ENCODE measurements at regions not wholly inside any gene's neighbourhood (a gene's known extent, or its start where the extent isn't known, plus 50 kb on each side); places are given as distances from the start of the nearest gene placed in this dataset.

DNA sequence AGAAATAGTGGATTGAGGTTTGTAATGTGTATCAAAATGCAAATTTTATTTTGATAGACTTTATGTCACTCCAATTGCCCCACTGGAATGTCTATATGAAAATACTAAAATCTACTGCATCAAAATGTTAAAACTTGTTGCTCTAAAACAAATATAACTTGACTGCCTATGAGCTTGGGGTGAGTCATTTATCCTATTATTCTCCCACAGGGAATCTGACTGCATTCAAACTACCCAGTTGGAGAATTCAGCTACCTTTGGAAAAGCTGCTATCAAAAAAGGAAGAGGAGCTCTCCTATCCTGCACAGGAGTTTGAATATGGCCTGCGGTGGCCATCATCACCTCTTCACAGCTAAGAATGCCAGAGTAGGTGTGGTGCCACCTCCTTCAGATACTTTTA lies 173.1 kb downstream of the KLHL28 start:
- no TSS peak for BruUV-seq (replicated peaks)
- Histone ChIP-seq H3K36me3 (replicated peaks in 1 of 2; ENCODE audit: control insufficient read depth in 1 of 2, insufficient read depth in 2 of 2, low read length in 2 of 2) (no peaks in the 10 kb centered on the region), H3K27ac (ENCODE audit: extremely low read length, insufficient read depth, low read length) (no peak overlapping the region), H4K20me1 (ENCODE audit: insufficient read depth, low read length) (no peaks in the 10 kb centered on the region), H3K79me2 (ENCODE audit: insufficient read depth, low read length) (no peaks in the 10 kb centered on the region), H3K9ac (ENCODE audit: insufficient read depth, low read depth, low read length) (no peak overlapping the region), H2AFZ (ENCODE audit: low read length) (no peak overlapping the region), H3K4me3 (replicated peaks in 1 of 3; ENCODE audit: insufficient read depth in 1 of 3, low read depth in 2 of 3, low read length in 3 of 3) (no peak overlapping the region), H3K9me3 (ENCODE audit: low read length) (no peaks in the 10 kb centered on the region), H3K27me3 (ENCODE audit: control insufficient read depth in 1 of 2, insufficient read depth in 2 of 2, low read length in 2 of 2) (no peaks in the 10 kb centered on the region), H3K4me2 (ENCODE audit: low read depth, low read length) (no peak overlapping the region), H3K4me1 (ENCODE audit: insufficient read depth, low read length) (no peaks in the 10 kb centered on the region)
- ChIA-PET POLR2A (no interaction called here), CTCF (ENCODE audit: low intra/inter-chr PET ratio, low total read pairs) (no interaction called here)
- intact Hi-C loops (cut with micrococcal nuclease; ENCODE audit: unreplicated experiment) (no loop called here), in situ Hi-C loops (cut with HindIII; ENCODE audit: extremely low pct_ligation_motif_present, low pct_unique_long_range_greater_than_20kb) (no loop called here)
- no peak for FAIRE-seq
- ATAC-seq, result no peak
- WGBS (ENCODE audit: low lambda C conversion rate), result 79% methylated on average over 1 of the region's 1 CpG
- DNase-seq (ENCODE audit: low spot score), result no peak
- TF ChIP-seq, protein P1, sequence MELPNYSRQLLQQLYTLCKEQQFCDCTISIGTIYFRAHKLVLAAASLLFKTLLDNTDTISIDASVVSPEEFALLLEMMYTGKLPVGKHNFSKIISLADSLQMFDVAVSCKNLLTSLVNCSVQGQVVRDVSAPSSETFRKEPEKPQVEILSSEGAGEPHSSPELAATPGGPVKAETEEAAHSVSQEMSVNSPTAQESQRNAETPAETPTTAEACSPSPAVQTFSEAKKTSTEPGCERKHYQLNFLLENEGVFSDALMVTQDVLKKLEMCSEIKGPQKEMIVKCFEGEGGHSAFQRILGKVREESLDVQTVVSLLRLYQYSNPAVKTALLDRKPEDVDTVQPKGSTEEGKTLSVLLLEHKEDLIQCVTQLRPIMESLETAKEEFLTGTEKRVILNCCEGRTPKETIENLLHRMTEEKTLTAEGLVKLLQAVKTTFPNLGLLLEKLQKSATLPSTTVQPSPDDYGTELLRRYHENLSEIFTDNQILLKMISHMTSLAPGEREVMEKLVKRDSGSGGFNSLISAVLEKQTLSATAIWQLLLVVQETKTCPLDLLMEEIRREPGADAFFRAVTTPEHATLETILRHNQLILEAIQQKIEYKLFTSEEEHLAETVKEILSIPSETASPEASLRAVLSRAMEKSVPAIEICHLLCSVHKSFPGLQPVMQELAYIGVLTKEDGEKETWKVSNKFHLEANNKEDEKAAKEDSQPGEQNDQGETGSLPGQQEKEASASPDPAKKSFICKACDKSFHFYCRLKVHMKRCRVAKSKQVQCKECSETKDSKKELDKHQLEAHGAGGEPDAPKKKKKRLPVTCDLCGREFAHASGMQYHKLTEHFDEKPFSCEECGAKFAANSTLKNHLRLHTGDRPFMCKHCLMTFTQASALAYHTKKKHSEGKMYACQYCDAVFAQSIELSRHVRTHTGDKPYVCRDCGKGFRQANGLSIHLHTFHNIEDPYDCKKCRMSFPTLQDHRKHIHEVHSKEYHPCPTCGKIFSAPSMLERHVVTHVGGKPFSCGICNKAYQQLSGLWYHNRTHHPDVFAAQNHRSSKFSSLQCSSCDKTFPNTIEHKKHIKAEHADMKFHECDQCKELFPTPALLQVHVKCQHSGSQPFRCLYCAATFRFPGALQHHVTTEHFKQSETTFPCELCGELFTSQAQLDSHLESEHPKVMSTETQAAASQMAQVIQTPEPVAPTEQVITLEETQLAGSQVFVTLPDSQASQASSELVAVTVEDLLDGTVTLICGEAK (IDR thresholded peaks at IDR 0.05), result no peak
- TF ChIP-seq, protein P1 (CRISPR knock-in tag; IDR thresholded peaks at IDR 0.05), result no peak
- TF ChIP-seq NCOR1 (IDR thresholded peaks at IDR 0.05; ENCODE audit: borderline replicate concordance, low read length), result no peak
- no peak for TF ChIP-seq KMT2B (CRISPR knock-in tag; IDR thresholded peaks at IDR 0.05)
- no peak for TF ChIP-seq FOXO4 (CRISPR knock-in tag; conservative IDR thresholded peaks at IDR 0.05)
- TF ChIP-seq ZNF264 (CRISPR knock-in tag; IDR thresholded peaks at IDR 0.05), result no peak
- TF ChIP-seq ZNF773 (CRISPR knock-in tag; IDR thresholded peaks at IDR 0.05; ENCODE audit: borderline replicate concordance), result no peak
- no peak for TF ChIP-seq ZMYM2 (CRISPR knock-in tag; IDR thresholded peaks at IDR 0.05)
- TF ChIP-seq YY1 (IDR thresholded peaks at IDR 0.05; ENCODE audit: insufficient read depth, insufficient replicate concordance, low read depth, low read length), result no peak
- no peak for TF ChIP-seq PHF5A (CRISPR knock-in tag; IDR thresholded peaks at IDR 0.05; ENCODE audit: low read depth, unreplicated experiment)
- no peak for TF ChIP-seq ZNF136 (CRISPR knock-in tag; IDR thresholded peaks at IDR 0.05; ENCODE audit: low read depth)
- TF ChIP-seq TRAFD1 (CRISPR knock-in tag; IDR thresholded peaks at IDR 0.05; ENCODE audit: borderline replicate concordance), result no peak
- TF ChIP-seq ZBTB38 (CRISPR knock-in tag; IDR thresholded peaks at IDR 0.05), result no peak
- TF ChIP-seq MTF1 (CRISPR knock-in tag; IDR thresholded peaks at IDR 0.05), result no peak
- TF ChIP-seq SCMH1 (CRISPR knock-in tag; IDR thresholded peaks at IDR 0.05; ENCODE audit: borderline replicate concordance), result no peak

Measured in HepG2 (cell line).